ENCODE measurements at regions not wholly inside any gene's neighbourhood (a gene's known extent, or its start where the extent isn't known, plus 50 kb on each side); places are given as distances from the start of the nearest gene placed in this dataset.

- H3K36me3 ChIP-seq (ENCODE audit: control insufficient read depth in 2 of 2, extremely low read depth in 1 of 2, insufficient read depth in 2 of 2, low read length in 2 of 2), result no peaks in the 10 kb centered on the region
- no peaks in the 10 kb centered on the region for H3K9me3 ChIP-seq (ENCODE audit: control insufficient read depth, low read depth, low read length)
- no peak overlapping the region for H2AFZ ChIP-seq (ENCODE audit: control insufficient read depth, low read length)
- H3K4me2 ChIP-seq (ENCODE audit: control insufficient read depth, extremely low read depth, insufficient read depth, low read depth, low read length), result no peak overlapping the region
- FAIRE-seq (no peak), DNase-seq (ENCODE audit: low read depth, low spot score) (no peak)
- TF ChIP-seq EZH2 (IDR thresholded peaks at IDR 0.05; ENCODE audit: low read length), result no peak
- TF ChIP-seq CTCF (optimal IDR thresholded peaks at IDR 0.05 in 1 of 3, IDR thresholded peaks at IDR 0.05 in 1 of 3, conservative IDR thresholded peaks at IDR 0.05 in 1 of 3; ENCODE audit: extremely low read depth in 1 of 3, insufficient read depth in 2 of 3, low read length in 3 of 3), result no peak
- H3K4me3 ChIP-seq (ENCODE audit: control insufficient read depth in 2 of 3, extremely low read depth in 1 of 3, insufficient read depth in 2 of 3, low read depth in 1 of 3, low read length in 3 of 3), result no peak overlapping the region
- no peaks in the 10 kb centered on the region for H3K27me3 ChIP-seq (ENCODE audit: control insufficient read depth, extremely low read depth, insufficient read depth, low read length)
- H3K9ac ChIP-seq (ENCODE audit: control insufficient read depth, extremely low read depth, insufficient read depth, low read length), result no peak overlapping the region
- peaks cover 7% of the 10 kb centered on the region for H3K4me1 ChIP-seq (ENCODE audit: control insufficient read depth, extremely low read depth, insufficient read depth, low read length)
- no peaks in the 10 kb centered on the region for H3K79me2 ChIP-seq (ENCODE audit: control insufficient read depth, insufficient read depth, low read length)
- H4K20me1 ChIP-seq (ENCODE audit: control insufficient read depth, extremely low read depth, insufficient read depth, low read length), result no peaks in the 10 kb centered on the region
- no peak overlapping the region for H3K27ac ChIP-seq (ENCODE audit: control insufficient read depth, insufficient read depth, low read length)
- dilution Hi-C loops (cut with MboI; ENCODE audit: extremely low pct_ligation_motif_present, low sequenced_read_pairs), result no loop called here
- no peaks in the 10 kb centered on the region for H3K9me1 ChIP-seq (ENCODE audit: control insufficient read depth, extremely low read depth, insufficient read depth, low read length)
Measured at GRCh38 chr5:72588640-72589039, 81.4 kb upstream of the ZNF366 start.

GRCh38 chr5:72587661-72588308 is 80.6 kb upstream of the ZNF366 start:
- H3K9ac ChIP-seq (ENCODE audit: control insufficient read depth, extremely low read depth, insufficient read depth, low read length), result no peak overlapping the region
- H4K20me1 ChIP-seq (ENCODE audit: control insufficient read depth, extremely low read depth, insufficient read depth, low read length), result no peaks in the 10 kb centered on the region
- no peak for DNase-seq (ENCODE audit: low read depth, low spot score)
- TF ChIP-seq CTCF (optimal IDR thresholded peaks at IDR 0.05 in 1 of 3, IDR thresholded peaks at IDR 0.05 in 1 of 3, conservative IDR thresholded peaks at IDR 0.05 in 1 of 3; ENCODE audit: extremely low read depth in 1 of 3, insufficient read depth in 2 of 3, low read length in 3 of 3) (no peak), EZH2 (IDR thresholded peaks at IDR 0.05; ENCODE audit: low read length) (no peak)
- H2AFZ ChIP-seq (ENCODE audit: control insufficient read depth, low read length), result peak overlapping the region; percentile 5
- no peaks in the 10 kb centered on the region for H3K36me3 ChIP-seq (ENCODE audit: control insufficient read depth in 2 of 2, extremely low read depth in 1 of 2, insufficient read depth in 2 of 2, low read length in 2 of 2)
- dilution Hi-C loops (cut with MboI; ENCODE audit: extremely low pct_ligation_motif_present, low sequenced_read_pairs), result no loop called here
- FAIRE-seq, result no peak
- H3K79me2 ChIP-seq (ENCODE audit: control insufficient read depth, insufficient read depth, low read length), result no peaks in the 10 kb centered on the region
- H3K9me1 ChIP-seq (ENCODE audit: control insufficient read depth, extremely low read depth, insufficient read depth, low read length), result no peaks in the 10 kb centered on the region
- no peak overlapping the region for H3K4me3 ChIP-seq (ENCODE audit: control insufficient read depth in 2 of 3, extremely low read depth in 1 of 3, insufficient read depth in 2 of 3, low read depth in 1 of 3, low read length in 3 of 3)
- H3K4me1 ChIP-seq (ENCODE audit: control insufficient read depth, extremely low read depth, insufficient read depth, low read length), result peaks cover 7% of the 10 kb centered on the region
- no peak overlapping the region for H3K4me2 ChIP-seq (ENCODE audit: control insufficient read depth, extremely low read depth, insufficient read depth, low read depth, low read length)
- no peaks in the 10 kb centered on the region for H3K9me3 ChIP-seq (ENCODE audit: control insufficient read depth, low read depth, low read length)
- no peak overlapping the region for H3K27ac ChIP-seq (ENCODE audit: control insufficient read depth, insufficient read depth, low read length)
- no peaks in the 10 kb centered on the region for H3K27me3 ChIP-seq (ENCODE audit: control insufficient read depth, extremely low read depth, insufficient read depth, low read length)
